ENCODE measurements at regions not wholly inside any gene's neighbourhood (a gene's known extent, or its start where the extent isn't known, plus 50 kb on each side); places are given as distances from the start of the nearest gene placed in this dataset.
"Not testable (repeated sequence)": the region's sequence is repeated elsewhere in the genome, so short reads cannot be mapped to it uniquely, and the experiment has no call there.

- no peak for DNase-seq
Observed at GRCh38 chrX:11836284-11836683, 78.2 kb downstream of the MSL3 start.

DNA sequence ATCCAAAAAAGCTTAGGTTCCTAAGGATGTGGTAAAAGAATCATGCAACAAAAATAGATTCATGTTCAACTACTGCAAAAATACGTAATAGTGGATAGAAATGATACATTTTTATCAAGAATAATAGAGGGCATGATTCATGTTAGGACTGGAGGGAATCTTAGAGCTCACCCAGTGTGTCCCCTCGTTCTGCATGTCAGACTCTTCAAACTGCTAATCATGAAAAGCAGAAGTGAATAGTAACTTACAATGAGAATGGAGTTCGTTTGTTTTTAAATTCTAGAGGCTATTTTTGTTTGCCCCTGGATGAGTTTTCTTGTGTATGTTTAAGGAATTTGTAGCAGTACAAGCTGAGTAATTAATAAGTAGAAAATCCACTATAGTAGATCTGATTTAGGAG is 79.4 kb downstream of the MSL3 start:
- no peak for DNase-seq

DNA sequence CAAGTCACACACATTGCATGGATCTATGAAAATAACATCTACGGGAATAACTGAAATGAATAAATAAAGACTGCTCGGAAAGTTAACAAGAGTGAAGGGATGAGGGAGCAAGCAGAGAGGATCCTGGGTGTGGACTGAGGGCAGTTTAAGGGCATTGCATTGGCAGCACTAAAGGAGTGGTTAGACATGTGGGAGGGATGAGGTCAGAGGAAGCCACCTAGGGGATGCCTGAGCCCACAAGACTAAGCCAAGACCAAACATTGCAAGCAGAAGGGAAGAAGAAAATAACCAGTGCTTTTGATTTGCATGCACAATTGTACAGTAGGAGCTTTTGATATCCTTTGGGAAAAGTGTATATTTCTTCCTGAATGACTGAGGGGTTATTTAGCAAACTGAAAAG is 106.1 kb downstream of the MSL3 start:
- DNase-seq, result no peak

- no peak for DNase-seq
Observed at GRCh38 chrX:11867610-11868345, 109.7 kb downstream of the MSL3 start.

GRCh38 chrX:11870789-11871188 is 112.8 kb downstream of the MSL3 start:
- DNase-seq, result no peak

GRCh38 chrX:11881485-11882170 is 123.6 kb downstream of the MSL3 start:
- no peak for DNase-seq

GRCh38 chrX:11886745-11887144 is 128.7 kb downstream of the MSL3 start:
- DNase-seq, result no peak

- no peak for DNase-seq
Observed at GRCh38 chrX:11887175-11887574, 129.1 kb downstream of the MSL3 start.

GRCh38 chrX:11888421-11888820 is 130.4 kb downstream of the MSL3 start:
- DNase-seq, result no peak

- no peak for DNase-seq
Observed at GRCh38 chrX:11889791-11890190, 131.8 kb downstream of the MSL3 start.

DNA sequence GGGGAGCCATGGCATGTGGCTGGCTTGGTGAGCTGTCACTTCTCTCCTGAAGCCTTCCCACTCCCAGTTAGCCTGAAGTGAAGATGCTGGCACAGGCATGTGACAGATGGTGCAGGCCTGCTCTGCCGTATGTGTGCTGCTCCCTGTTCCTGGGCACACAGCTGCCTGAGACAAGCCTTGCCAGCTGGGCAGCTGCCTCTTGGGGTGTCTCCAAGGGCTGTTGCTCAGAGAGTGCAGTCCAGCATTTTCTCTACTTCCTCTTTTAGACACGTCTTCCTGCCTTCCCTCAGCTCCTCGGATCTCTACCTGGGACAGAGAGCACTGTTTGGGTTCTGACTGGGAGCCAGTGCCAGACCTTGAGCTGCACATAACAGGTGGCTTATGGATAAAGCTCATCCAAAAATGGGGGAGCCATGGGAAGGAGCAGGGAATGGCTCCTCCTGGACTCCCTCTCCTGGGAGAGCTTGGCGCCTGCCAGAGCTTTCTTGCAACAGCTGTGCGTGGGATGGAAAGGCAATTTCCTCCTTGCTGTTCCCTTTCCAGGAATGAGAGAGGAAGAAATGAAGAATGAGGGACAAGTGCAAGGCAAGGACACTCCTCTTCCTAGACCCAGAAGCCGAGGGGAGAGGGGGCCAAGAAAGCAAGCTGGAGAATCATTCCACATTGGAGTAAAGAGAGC is 132.9 kb downstream of the MSL3 start:
- peak; percentile 39 for DNase-seq

DNA sequence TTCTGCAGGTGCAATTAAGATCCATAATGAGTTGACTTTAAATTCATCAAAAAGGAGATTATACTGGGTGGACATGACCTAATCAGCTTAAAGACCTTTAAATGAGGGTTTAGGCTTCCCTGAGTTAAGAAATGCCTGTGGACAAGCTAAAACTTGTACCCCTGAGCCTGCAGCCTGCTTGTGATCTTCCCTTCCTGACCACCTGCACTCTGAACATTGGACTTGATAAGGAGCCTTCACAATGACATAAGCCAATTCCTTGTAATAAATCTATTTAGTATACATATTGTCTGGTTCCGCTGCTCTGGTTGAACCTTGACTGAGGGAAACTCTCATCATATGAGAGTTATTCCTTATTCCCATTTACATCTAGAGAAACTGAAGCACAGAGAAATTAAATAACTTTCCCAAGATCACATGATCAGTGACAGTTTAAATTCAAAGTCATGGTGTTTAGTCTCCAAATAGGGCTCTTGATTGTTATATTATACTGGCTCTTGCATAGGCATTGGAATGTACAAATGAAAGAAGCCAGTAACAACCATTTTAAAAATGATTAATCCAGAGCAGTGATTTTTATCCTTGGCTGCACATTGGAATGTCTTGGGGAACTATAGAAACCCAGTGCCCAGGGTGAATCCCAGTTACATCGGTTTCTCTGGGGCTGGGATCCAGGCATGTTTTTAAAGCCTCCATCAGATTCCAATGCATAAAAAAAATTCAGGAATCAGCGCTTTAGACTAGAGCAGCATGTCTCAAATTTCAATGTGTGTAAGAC is 136.1 kb downstream of the MSL3 start:
- no peak for DNase-seq

GRCh38 chrX:11899091-11899490 is 141.1 kb downstream of the MSL3 start:
- DNase-seq, result no peak

GRCh38 chrX:11905933-11906332 is 147.9 kb downstream of the MSL3 start:
- not testable (repeated sequence) for DNase-seq

DNA sequence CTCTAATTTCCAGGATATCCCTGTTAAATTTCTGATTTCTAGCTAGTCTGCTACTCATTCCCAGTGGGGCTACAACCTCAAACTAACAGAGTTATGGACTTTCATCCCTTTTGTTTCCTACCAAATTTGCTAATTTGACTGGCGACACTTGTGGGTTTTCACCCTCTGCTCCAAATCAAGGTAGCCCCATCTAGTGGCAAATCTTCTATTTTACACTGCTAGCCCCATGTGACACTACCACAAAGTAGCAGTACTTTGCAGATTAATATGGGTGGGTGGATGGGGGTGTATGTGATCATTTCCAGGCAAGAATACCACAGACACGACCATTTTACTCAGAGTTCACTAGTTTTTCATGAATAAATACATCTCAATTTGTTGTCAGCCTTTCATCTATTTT is 150.3 kb downstream of the MSL3 start:
- no peak for DNase-seq

GRCh38 chrX:11913001-11913400 is 155.0 kb downstream of the MSL3 start:
- DNase-seq, result no peak

DNA sequence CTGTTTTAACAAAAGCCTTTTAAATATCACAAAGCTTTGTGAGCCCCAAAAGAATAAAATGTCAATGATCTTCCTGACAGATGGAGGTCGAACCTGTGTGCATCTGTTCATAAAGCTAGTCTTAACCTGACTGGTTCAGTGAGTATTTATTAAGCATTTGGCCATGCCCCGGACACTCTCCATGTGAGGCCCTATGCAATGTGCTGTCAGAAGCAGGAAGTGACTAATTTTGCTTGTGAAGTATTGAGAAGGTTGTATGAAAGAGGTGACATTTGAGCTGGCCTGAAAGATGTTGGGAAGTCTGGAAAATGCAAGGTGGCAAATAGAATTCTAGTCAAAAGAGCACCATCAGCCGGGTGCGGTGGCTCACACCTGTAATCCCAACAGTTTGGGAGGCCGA is 171.4 kb downstream of the MSL3 start:
- no peak for DNase-seq

GRCh38 chrX:11932423-11932822 is 174.4 kb downstream of the MSL3 start:
- no peak for DNase-seq

GRCh38 chrX:11934089-11934488 is 176.1 kb downstream of the MSL3 start:
- no peak for DNase-seq

- no peak for DNase-seq
Observed at GRCh38 chrX:11941571-11941970, 183.5 kb downstream of the MSL3 start.

DNA sequence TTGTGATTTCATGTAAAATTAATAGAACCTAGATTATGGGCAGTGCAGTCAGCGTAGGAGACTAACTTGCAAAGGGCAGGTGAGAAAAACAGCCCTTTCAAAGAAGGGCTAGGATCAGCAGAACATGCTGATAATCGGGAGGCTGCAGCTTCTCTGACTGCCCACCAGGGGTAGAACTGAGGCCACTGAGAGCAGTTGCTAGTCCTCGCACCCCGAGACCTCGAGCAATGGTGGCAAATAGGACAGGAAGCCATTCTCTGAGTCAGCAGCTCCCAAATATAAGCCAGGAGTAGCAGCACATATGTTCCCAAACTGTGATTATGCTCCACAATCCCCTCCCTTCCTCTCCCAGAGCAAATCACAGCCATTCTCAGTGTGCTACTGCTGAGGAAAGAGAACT is 186.5 kb downstream of the MSL3 start:
- DNase-seq, result no peak

DNA sequence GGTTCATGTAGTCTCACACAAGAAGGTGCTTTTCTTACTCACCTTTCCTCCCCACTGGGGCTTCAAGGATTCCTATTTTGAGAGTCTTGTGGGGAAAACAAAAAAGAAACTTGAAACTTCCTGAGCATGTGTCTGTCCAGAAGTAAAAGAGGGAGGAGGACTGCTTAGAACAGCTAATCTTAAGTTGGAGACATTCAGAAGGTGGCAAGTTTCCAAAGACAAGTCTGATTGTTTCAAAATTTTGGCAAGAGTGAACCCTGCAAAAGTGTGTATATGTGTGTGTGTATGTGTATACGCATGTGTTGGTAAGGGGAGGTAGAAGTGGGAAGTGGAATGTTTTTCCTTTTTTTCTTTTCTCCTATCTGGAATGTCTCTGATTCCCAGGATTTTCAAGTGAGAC is 189.0 kb upstream of the FRMPD4 start:
- DNase-seq, result no peak

All from muscle of arm (tissue), 1 donor.